Femur (tissue), 1 donor: ENCODE measurements at regions not wholly inside any gene's neighbourhood (a gene's known extent, or its start where the extent isn't known, plus 50 kb on each side); places are given as distances from the start of the nearest gene placed in this dataset.
"Not testable (repeated sequence)": the region's sequence is repeated elsewhere in the genome, so short reads cannot be mapped to it uniquely, and the experiment has no call there.

Source experiments
- DNase-seq: peaks from one replicate; pipeline ENCODE4 v3.0.0-alpha.2; 2017

- DNase-seq = no peak
Measured at GRCh38 chr17:54521137-54521536, 379.5 kb upstream of the TOM1L1 start.

DNA sequence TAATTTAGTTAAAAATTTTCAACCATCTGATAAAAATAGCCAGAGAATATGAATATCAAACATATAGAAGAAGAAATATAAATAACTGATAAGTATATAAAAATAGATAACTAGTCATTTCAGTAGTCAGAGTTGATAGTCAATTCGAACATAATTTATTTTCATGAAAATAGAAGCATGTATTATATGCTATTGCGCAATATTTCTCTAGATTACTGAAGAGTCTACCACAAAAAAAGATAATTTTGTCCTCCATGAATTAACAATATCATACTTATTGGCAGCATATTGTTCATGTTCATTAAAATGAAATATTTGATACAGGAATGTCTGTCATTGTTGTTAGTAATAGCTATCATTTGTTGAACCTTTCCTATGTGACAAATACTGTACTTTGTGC is 376.2 kb upstream of the TOM1L1 start:
- no peak for DNase-seq

DNA sequence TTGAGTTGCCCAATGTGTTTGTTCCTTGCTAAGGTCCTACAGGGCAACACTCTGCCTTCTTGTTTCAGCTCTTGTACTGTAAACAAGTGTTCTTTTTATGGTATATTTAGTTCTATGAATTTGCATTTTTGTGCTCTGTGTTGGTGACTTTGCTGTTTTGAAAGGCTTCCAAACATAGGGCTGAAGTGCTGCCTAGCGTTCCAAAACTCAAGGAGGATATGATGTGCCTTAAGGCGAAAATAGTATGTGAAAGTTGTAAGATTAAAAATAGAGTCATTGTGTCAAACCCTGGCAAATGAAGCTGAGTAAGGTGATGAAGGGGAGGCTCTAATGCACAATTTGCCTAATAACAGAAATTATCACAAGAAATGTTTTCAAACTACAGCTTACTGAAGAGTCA is 372.7 kb upstream of the TOM1L1 start:
- DNase-seq = no peak

GRCh38 chr17:54530398-54530797 is 370.3 kb upstream of the TOM1L1 start:
- DNase-seq = no peak

DNA sequence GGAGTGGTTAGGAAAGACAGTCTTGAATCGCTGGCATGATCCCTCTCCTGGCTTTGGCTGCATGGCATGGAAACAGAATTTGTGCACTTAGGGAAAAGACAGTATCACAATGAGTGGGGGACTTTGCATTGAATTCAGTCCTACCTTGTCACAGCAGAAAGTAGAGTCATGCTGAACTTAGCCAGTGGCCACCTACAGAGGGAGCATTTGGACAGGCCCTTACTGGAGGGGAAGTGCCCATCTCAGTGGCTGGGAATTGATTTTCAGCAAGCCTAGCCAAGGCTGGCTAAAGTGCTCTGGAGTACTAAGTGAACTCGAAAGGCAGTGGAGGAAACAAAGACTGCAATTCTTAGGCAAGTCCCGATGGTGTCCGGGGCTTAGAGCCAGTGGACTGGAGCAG is 364.3 kb upstream of the TOM1L1 start:
- no peak for DNase-seq

DNA sequence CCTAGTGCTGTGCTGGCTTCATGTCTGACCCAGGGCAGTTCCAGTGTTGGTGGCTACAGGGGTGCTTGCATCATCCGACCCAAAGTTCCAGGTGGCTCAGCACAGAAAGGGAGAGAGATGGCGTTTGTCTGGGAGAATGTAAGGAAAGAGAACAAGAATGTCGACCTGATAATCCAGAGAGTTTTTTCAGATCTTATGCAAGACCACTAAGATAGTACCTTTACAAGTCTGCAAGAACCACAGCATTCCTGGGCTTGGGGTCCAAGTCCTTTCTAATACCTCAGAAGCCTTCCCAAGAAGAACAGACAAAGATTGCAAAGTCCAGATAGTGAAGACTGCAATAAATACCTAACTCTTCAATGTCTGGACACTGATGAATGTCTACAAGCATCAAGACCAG is 363.0 kb upstream of the TOM1L1 start:
- DNase-seq = no peak

- no peak for DNase-seq
Measured at GRCh38 chr17:54544249-54544648, 356.4 kb upstream of the TOM1L1 start.

DNA sequence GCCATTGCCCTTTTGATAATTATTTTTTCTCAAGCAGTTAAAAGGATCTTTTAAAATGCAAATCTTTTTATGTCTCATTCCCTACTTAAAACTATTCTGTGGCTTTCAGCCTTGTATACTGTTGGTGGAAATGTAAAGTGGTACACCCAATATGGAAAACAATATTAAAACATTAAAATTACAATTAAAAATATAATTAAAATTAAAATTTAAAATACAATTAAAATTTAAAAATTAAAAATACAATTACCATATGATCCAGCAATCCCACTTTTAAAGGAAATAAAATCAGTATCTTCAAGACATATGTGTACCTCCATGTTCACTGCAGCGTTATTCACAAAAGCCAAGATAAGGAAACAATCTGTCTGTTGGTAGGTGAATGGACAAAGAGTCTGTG is 340.8 kb upstream of the TOM1L1 start:
- DNase-seq = no peak

DNA sequence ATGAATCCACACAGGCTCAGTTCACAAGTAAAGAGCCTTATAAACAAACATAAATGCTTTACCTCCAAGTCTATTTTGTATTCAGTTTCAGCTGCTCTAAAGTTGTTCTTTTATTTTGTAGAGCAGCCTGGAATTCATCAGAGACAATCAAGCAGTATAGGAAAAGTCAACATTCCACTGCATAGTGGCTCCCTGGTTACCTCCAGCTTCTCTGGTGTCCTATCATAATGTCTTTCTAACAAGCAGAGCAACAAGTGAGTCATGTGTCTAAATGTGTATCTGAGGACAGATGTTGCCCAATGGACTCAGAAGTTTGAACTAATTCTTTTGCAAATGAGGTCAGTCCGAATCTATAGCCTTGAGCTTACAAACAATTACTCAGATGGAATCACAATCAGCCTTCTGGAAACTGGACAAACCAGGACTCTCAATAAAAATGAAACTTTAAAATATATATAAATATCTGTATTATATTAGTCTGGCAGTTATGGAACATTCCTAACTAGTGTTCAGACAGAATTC is 292.0 kb upstream of the TOM1L1 start:
- no peak for DNase-seq

GRCh38 chr17:54620399-54620978 is 280.2 kb upstream of the TOM1L1 start:
- no peak for DNase-seq

DNA sequence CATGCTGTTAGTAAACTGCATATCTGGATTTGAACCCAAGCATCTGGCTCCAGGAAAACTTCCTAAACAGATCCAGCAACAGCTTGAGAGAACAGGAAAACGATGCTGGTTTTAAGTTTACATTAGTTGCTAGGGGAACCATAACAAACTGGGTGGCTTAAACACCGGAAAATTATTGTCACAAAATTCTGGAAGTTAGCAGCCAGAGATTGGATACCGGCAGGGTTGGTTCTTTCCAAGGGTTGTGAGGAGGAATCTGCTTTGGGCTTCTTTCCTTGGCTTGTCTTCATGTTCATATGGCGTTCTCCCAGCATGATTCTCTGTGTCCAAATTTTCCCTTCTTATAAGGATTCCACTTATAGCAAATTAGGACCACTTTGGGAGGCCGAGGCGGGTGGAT is 276.9 kb upstream of the TOM1L1 start:
- DNase-seq = peak; percentile 56

DNA sequence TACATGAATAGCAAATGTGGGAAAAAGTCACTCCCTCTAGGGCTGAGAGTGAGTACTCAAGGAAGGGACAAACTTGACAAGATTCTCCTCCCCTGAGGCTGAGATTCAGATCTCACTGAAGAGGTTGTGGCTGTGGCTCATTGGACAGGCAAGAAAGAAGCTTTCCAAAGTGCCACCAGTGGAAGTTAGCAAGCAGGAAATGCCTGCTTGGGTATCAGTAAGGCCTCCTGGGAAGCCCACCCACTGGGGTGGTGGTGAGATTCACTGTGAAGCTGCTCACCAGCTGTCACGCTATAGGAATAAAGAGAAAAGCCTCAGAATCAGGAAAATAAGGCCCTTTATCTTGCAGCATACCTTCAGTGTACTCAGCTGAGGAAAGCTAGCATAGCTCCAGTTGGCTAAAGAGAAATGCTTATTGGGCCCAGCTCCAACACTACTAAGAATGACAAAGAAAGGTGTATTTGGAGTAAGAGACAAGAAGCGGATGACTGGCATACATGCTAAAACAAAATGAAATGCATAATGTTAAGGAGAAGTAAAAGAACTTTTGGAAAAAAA is 274.4 kb upstream of the TOM1L1 start:
- DNase-seq = no peak

- DNase-seq = not testable (repeated sequence)
Measured at GRCh38 chr17:54639426-54639825, 261.2 kb upstream of the TOM1L1 start.

GRCh38 chr17:54662978-54663876 is 237.4 kb upstream of the TOM1L1 start:
- no peak for DNase-seq

- no peak for DNase-seq
Measured at GRCh38 chr17:54666559-54666958, 234.1 kb upstream of the TOM1L1 start.

GRCh38 chr17:54678158-54678557 is 222.5 kb upstream of the TOM1L1 start:
- DNase-seq = no peak

DNA sequence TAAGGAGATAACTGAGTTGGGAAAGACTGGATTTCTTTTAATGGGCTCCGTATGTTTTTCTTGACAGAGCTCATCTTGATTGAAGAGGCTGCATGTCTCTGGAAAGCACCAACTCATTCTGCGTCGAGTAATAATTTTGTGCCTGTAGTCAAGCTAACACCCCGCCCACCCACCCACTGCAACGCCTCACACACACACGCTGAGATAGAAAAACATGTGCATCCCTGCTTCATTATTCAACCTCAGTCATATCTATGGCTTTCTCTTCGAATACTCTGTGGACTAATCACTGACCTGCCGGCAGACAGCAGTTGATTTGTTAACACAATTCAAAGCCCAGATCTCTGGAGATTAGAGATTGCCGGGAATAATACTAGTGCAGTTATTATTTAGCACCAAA is 220.2 kb upstream of the TOM1L1 start:
- no peak for DNase-seq

- no peak for DNase-seq
Measured at GRCh38 chr17:54694287-54694887, 206.3 kb upstream of the TOM1L1 start.

- not testable (repeated sequence) for DNase-seq
Measured at GRCh38 chr17:54712798-54713197, 187.9 kb upstream of the TOM1L1 start.

DNA sequence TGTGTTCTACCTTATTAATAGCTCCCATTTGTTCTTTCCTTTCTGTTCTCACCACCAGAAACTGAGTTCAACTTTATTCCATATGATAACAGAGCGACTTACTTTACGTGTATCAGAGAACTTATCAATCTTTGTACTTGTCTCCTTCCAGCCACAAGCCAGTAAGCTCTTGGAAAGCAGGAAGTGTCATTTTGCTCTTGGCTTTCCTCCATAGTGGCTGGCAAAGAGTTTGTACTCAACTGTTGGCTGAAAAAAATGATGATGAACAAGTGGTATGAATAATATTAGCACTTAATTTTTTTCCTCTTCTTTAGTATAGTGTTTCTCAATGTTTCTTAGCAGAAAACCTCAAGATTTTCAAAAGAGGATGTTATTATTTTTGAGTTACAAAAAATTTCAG is 182.4 kb upstream of the TOM1L1 start:
- DNase-seq = no peak

GRCh38 chr17:54727624-54728023 is 173.0 kb upstream of the TOM1L1 start:
- no peak for DNase-seq

DNA sequence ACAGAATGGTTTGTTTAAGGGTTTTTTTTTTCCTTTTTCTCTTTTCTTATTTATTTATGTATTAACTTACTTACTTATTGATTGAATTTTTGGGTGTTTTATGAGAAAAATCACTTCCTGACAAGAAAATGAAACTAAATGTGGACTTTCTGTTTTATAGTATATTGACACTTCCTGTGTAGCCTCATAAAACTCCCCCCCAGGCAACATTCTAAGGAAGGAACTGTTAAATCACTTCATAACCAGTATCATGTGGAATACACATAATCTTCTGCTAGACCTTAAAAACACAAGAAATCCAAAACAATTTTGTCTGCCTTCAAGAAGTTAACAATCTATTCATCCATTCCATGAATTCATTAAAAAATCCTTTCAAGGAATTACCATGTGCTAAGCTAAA is 164.1 kb upstream of the TOM1L1 start:
- DNase-seq = no peak

GRCh38 chr17:54738496-54738895 is 162.2 kb upstream of the TOM1L1 start:
- DNase-seq = no peak

DNA sequence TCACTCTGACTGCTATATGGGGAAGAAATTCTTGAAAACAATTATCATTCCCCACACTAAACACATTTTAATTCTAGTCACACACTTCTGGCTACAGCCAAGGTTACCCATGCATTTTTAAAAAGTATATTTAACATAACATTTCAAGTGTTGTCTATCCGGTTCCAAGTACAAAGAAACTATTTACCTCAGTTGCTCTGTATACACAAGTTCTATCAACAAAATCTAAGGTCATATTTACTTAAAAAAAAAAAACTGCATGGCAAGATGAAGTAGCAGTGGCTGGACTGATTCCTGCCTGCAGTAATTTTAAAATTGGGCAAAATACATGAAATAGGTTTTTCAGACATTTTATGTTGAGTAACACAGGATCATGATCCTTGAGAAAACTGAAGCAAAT is 155.9 kb upstream of the TOM1L1 start:
- no peak for DNase-seq
